GM08714 (cell line): ENCODE measurements at regions not wholly inside any gene's neighbourhood (a gene's known extent, or its start where the extent isn't known, plus 50 kb on each side); places are given as distances from the start of the nearest gene placed in this dataset.

ENCODE experiments used
- H3K4me3 ChIP-seq: fragments of 200-500 bp; sonication (Bioruptor generic); 2 replicates; pipeline ENCODE4 v1.5.1; 2014; ENCODE audit warnings: mild to moderate bottlenecking, low read length, inconsistent platforms
- ZNF274 ChIP-seq: IDR thresholded peaks from 2 replicates; pipeline ENCODE4 v1.6.1; 2012; ENCODE audit warnings: mild to moderate bottlenecking, low read depth, low read length

DNA sequence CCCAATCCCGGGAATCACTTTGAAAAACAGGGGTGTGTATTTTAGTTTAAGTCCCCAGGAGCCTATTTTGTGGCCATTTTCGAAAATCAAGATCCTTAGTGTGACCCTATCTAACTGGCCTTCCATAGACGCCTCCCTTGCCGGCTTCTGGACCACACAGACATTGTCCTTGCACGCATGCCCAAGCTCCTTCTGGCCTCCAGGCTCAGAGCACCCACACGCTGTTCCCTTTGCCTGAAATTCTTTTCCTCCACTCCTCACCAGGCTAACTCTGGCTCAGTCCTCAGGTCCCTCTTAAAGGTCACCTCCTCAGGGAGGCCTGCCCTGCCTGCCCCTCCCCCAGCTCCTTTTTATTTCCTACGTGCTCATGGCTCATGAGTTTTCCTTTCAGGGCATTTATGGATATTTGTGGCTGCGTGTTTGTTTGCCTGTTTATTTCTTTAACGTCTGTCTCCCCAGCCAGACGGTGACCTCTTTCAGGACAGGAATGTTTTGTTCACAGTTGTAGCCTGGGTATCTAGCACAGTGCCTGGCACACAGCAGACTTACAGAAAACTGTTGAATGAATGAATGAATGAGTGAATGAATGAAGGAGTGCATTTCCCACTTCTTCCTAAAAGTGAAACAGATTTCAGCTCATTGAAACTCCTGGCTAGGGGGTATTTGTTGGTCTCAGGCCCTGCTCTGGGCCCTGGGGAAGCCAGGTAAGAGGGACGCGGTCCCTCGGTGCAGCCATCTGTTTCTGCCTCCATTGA is 79.1 kb upstream of the IER5L start:
- no peak for TF ChIP-seq ZNF274
- H3K4me3 ChIP-seq, result no peak overlapping the region

DNA sequence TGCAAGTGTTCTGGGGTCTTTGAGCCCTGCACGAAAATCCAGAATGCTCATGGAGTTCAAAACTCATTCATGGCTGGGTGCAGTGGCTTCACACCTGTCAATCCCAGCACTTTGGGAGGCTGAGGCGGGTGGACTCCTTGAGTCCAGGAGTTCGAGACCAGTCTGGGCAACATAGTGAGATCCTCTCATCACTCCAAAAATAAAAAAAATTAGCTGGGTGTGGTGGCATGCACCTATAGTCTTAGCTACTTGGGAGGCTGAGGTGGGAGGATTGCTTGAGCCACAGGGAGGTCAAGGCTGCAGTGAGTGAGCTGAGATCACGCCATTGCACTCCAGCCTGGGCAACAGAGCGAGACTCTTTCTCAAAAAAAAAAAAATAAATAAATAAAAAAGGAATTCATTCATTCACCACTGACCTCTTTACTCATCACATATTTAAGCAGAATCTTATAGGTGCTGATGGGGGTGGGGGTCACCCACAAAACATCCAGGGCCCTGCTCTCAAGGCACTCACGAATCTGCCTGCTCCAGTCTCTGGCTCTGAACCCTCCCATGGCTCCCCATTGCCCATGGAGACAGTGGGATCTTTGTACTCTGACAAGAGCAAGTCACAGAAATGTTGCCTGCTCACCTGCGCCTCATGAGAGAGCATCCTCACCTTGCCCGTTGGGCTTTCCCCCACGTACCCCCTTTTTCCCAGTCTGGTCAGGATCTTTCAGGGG is 76.7 kb upstream of the IER5L start:
- TF ChIP-seq ZNF274, result no peak
- no peak overlapping the region for H3K4me3 ChIP-seq

DNA sequence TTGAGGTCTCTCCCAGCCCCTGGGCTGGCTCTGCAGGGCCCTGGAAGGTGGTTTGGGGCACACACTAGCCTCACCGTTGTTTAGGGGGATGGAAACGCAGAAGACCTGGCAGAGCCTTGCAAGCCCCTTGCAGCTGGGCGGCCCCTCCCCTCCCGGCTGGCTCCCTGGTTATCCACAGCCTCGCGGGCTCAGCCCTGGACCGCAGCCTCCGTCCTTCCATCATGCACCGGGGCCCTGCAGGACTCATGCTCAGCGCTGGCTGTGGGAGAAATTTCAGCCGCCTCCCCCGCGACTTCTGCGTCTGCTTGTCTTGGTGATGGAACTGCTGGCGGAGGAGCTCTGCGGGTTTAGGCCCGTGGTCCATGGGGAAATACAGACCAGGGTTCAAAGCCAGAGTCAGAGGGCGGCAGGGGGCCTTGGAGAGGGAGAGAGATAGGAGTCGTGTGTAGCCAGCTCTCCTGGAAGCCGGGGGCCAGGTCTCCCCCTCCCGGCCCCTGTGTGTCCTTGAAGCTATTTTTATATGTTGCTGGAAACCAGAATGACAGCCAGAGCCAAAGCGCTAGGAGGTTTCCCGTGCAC is 75.8 kb upstream of the IER5L start:
- no peak overlapping the region for H3K4me3 ChIP-seq

DNA sequence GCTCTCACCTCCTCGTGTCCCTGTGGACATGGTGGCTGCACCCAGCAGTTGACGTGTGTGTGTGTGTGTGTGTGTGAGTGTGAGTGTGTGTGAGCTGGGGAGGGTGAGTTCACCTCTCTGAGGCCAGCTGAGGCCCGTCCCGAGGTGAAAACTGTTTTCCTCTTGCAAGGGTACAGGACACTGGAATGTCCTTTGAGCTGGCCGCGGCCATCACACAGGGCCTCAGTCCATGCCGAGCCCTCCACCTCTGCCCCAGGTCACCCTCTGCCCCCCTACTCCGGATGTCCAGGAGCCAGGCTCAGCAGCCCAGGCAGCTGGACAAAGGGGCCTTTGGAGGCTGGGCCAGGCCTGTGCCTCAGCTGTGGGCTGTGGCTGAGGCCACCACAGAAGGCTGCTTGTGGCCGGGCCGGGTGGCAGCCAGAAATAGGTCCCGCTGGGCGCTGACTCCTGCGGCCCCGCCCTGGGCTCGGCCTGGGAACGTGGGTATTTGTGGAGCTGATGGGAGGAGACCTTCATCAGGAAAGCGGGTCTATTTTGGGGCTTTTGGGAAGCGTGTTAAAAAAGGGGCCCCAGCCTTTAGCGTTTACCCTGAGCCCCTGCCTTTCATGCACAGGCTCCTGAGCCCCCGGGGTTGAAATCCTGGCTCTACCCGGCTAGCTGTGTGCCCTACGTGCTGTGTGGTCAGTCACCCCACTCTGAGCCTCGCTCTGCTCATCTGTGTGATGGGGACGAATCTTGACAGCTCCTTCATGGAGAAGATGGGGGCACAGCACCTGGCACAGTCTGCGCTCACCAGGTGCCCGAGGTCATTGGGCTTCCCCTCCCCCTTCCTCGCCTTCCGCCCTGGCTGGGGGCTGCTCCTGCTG is 75.1 kb upstream of the IER5L start:
- TF ChIP-seq ZNF274, result no peak

More for the DNA sequence above, 75.8 kb upstream of the IER5L start:
- no peak for TF ChIP-seq ZNF274

DNA sequence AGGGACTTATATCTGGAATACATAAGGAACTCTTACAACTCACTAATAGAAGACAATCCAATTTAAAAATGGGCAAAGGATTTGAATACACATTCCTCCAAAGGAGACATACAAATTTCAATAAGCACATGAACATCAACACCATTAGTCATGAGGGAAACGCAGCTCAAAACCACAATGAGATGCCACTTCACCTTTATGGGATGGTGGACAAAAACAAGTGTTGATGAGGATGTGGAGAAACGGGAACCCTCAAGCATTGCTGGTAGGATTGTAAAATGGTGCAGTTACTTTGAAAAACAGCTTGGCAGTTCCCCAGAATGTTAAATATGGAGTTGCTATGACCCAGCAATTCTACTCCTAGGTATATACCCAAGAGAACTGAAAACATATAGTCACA is 72.7 kb upstream of the IER5L start:
- TF ChIP-seq ZNF274, result no peak
- no peak overlapping the region for H3K4me3 ChIP-seq

More for the DNA sequence above, 75.1 kb upstream of the IER5L start:
- no peak overlapping the region for H3K4me3 ChIP-seq

DNA sequence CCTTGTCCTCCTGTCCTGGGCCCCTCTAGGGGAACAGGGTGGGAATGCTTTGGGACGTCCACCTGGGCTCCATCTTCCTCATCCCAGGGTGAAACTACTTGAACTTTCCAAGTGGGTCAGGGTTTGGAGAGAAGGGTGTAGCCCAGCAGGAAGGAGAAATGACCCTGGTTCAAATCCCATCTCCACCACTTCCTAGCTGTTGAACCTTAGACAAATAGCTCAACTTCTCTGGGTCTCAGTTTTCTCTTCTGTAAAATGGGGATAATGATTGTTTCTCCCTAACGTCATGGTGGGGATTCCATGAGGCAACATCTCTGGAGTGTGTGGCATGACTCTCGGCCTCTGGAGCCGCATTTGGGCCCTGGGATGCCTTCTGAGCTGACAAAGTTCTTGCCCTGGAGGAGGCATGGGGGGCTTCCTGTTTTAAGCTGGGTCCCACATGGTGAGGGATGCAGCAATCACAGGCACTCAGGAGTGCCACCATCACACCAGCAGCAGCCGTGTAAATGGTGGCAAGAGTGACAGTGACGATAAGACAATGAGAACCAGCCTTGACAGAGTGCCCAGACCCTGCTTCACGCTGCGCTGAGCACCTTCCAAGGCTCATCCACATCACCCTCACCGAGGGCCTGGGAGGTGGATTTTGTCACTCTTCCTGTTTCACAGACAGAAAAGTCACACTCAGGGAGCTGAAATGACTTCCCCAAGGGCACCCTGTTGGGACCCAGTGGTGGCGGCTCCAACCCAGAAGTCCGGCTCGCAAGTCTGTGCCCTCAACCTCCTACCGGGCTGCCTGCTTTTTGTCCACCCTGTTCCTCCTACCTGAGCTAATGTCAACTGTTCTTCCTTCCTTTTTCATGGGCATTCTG is 69.5 kb upstream of the IER5L start:
- TF ChIP-seq ZNF274, result no peak
- H3K4me3 ChIP-seq, result no peak overlapping the region

DNA sequence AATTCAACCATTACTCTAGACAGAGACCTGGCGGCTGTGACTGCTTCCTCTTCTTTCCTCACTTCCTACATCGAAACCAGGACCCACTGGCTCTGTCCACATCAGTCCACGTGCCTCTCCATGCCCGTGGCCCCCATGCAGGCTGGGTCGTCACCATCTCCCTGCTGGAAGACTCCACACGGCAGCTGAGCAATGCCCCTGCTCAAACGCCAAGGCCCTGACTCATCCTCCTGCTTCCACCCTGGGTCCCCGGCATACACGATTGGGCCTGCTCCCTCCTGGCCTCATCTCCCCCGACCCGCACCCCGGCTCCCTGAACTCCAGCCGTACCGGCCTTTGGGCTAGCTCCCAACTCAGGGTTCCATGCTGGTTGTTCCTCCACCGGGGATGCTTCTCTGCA is 67.2 kb upstream of the IER5L start:
- TF ChIP-seq ZNF274, result no peak
- H3K4me3 ChIP-seq, result no peak overlapping the region

DNA sequence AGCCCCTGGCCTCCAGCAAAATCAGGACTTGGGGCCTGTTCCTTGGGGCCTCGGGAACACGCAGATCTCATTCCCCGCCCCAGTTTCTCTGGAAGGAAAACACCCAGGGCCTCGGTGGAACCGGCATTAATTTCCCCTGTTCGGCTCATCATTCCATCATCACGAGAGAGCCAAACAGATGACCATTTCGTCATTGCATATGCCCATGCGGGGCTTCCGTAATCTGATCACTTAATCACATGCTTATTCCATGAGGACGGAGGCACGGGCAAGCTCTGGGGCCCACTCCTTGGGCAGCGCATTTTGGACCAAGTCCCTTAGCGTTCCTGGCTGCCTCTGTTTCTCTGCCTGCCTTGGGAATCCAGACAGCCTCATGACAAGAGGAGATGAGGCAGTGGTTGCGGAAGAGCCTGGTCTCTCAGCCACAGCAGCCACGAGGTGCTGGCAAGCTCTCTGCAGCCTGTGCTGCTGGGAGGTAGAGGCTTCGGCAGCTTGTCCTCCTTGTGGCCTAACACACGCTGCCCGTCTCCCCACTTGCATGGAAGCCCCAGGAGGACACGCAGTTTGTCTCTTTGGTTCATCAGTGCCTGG is 65.0 kb upstream of the IER5L start:
- TF ChIP-seq ZNF274, result no peak
- H3K4me3 ChIP-seq, result no peak overlapping the region

DNA sequence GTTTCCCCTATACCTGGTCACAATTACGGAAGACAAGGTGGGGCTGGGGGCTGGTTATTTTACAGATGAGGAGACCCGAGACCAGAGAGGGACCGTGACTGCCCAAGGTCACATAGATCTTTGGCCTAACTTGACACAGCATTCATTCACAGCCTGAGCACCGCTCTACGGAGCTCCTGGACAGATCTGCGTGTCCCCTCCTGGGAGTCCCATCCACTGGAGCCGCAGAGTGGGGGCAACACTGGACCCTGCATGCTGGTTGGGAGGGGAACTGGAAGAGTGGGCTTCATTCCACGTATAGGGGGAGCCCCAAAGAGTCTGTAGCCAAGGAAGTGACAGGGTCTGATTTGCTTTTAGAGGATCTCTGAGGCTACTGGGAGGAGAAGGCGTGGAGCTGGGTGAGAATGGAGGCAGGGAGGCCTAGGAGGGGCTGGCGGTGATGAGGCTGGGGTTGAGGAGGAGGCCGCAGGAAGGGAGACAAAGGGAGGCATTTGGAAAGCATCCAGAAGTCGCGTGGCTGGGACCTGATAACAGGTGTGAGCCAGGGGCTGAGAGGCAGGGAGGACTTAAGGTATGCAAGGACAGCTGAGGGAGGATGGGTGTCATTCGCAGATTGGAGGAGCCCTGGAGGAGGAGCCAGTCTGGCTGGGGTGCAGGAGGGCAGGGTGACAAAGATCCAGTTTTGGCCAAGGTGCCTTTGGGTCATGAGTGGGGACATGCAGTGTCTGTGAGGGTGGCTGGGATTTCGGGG is 64.3 kb upstream of the IER5L start:
- TF ChIP-seq ZNF274, result no peak

DNA sequence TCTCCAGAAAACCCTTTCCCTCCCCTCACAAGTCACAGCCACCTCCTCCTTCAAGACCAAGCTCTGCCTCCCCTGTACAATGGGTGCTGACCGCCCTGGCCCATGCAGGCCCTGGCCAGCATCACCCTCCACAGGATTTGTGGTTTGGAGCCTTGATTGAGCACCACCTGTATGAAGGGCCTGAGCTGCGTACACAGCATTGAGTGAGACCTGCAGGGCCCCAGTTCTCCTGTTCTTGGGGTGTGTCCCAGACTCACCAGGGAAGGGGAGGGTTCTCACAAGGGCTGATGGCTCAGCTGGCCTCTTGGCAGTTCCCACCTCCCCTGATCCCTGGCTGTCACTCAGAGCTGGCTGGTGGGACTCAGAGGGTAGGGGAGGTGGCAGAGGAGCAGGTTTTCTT is 63.7 kb upstream of the IER5L start:
- no peak for TF ChIP-seq ZNF274
- H3K4me3 ChIP-seq, result no peak overlapping the region

More for the DNA sequence above, 64.3 kb upstream of the IER5L start:
- H3K4me3 ChIP-seq, result no peak overlapping the region

DNA sequence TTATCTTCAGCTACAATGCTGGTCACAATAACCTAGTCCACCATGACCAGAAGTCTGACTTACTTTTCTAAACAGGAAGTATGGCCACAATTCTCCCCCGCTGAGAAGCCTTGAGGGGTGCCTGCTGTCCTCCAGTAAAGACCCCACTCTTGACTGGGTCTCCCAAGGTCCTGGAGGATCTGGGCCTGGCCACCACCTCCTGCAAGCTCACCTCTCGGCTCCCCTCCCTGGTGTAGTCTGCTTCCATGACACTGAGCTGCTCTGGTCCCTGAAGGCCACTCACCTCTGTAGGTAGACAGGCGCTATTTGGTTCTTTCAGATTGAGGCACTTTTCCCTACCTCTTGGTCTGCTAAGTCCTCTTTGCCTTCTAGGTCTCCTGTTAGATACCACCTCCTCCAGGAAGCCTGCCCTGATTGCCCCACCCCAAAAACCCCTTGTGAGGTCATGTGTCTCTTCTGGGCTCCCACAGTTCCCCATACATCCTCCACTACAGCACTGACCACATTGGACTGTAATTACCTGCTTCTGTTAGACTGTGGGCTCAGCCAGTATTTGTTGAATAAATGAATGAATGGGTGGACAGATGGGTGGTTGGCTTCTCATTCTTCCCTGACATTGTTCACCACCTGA is 62.6 kb upstream of the IER5L start:
- H3K4me3 ChIP-seq, result no peak overlapping the region
- no peak for TF ChIP-seq ZNF274
